HG03575 (cell line): ENCODE measurements at regions not wholly inside any gene's neighbourhood (a gene's known extent, or its start where the extent isn't known, plus 50 kb on each side); places are given as distances from the start of the nearest gene placed in this dataset.
A peak's percentile ranks its signal among the peaks of the same experiment; 100 is the strongest.
"Not testable (repeated sequence)": the region's sequence is repeated elsewhere in the genome, so short reads cannot be mapped to it uniquely, and the experiment has no call there.

Source experiments
- ATAC-seq: cut with Tn5 transposase; IDR thresholded peaks from one replicate; pipeline ENCODE4 v1.9.1; 2021; ENCODE audit not compliant: unreplicated experiment, insufficient number of reproducible peaks, low FRiP score; ENCODE audit errors: extremely low read depth

- ATAC-seq, result no peak
Measured at GRCh38 chr13:71309905-71310304, 557.1 kb downstream of the DACH1 start.

GRCh38 chr13:71306821-71307220 lies 560.2 kb downstream of the DACH1 start:
- no peak for ATAC-seq

GRCh38 chr13:71304861-71305260 lies 562.1 kb downstream of the DACH1 start:
- no peak for ATAC-seq

- no peak for ATAC-seq
Measured at GRCh38 chr13:71303144-71303543, 563.9 kb downstream of the DACH1 start.

GRCh38 chr13:71300602-71301001 lies 566.4 kb downstream of the DACH1 start:
- ATAC-seq, result no peak

GRCh38 chr13:71291842-71292146 lies 575.2 kb downstream of the DACH1 start:
- no peak for ATAC-seq

GRCh38 chr13:71290963-71291841 lies 575.8 kb downstream of the DACH1 start:
- ATAC-seq, result peak; percentile 86

GRCh38 chr13:71289980-71290379 lies 577.0 kb downstream of the DACH1 start:
- ATAC-seq, result not testable (repeated sequence)

GRCh38 chr13:71285700-71286099 lies 581.3 kb downstream of the DACH1 start:
- no peak for ATAC-seq

- no peak for ATAC-seq
Measured at GRCh38 chr13:71278512-71278911, 588.5 kb downstream of the DACH1 start.

- ATAC-seq, result peak; percentile 97
Measured at GRCh38 chr13:71274923-71275608, 591.9 kb downstream of the DACH1 start.

- no peak for ATAC-seq
Measured at GRCh38 chr13:71261256-71261655, 605.7 kb downstream of the DACH1 start.

GRCh38 chr13:71260246-71260645 lies 606.8 kb downstream of the DACH1 start:
- ATAC-seq, result no peak

- ATAC-seq, result no peak
Measured at GRCh38 chr13:71255633-71256032, 611.4 kb downstream of the DACH1 start.

- ATAC-seq, result no peak
Measured at GRCh38 chr13:71254384-71254783, 612.6 kb downstream of the DACH1 start.

- ATAC-seq, result no peak
Measured at GRCh38 chr13:71252184-71252704, 614.8 kb downstream of the DACH1 start.

- ATAC-seq, result no peak
Measured at GRCh38 chr13:71251292-71251951, 615.6 kb downstream of the DACH1 start.

GRCh38 chr13:71249011-71249410 lies 618.0 kb downstream of the DACH1 start:
- no peak for ATAC-seq

- no peak for ATAC-seq
Measured at GRCh38 chr13:71244161-71244560, 622.8 kb downstream of the DACH1 start.

GRCh38 chr13:71242201-71242600 lies 624.8 kb downstream of the DACH1 start:
- ATAC-seq, result no peak
